ENCODE measurements at regions not wholly inside any gene's neighbourhood (a gene's known extent, or its start where the extent isn't known, plus 50 kb on each side); places are given as distances from the start of the nearest gene placed in this dataset.

DNA sequence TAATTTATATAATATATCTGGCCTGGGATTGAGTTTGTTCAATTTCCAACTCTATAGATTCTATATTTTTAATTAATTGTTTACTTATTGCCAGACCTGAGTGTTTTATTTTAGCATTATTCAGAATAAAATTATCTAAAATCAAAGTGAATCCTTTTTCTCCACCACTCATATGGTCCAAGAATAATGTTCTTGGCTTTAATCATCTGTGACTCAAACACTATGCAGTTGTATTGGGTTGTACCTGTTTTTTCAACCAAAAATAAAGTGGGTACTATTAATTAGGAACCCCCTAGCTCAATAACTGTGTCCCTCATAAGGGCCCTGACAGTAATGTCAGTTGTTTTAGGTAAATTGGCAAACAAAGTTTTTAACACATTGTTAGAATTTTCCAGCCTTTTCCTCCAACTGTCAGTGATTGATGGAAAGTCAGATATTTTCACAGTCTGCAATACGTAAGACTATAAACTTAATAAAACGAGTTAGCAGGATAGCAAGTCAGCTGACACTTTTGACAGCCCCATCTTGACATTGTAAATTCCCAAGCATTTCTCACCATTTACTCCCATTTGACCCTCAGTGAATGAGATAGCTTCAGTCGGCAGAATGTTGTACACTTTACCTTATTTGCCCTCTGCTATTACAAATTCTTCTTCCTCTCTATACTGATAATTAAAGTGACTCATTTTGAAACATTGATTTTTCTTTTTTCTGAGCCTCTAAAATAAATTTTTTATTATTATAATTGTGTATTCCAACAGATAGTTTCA lies 587.4 kb downstream of the METTL4 start:
- no peak for DNase-seq

DNA sequence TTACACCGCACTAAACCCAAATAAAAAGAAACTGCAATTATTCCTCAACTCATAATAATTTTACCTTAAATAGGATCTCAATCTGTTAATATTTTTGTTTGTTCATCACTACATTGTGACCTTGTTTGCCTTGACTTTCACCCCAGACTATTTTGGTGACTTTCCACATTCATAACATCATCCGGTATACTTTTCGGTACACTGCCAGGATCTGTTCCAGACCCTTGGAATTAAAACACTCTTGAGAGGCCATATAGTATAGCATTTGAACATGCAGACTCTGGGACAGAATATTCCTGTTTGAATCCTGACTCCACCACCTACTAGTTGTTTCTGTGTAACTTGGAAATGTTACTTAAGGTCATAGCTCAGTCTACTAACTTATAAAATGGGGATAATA lies 577.4 kb downstream of the METTL4 start:
- DNase-seq: no peak

DNA sequence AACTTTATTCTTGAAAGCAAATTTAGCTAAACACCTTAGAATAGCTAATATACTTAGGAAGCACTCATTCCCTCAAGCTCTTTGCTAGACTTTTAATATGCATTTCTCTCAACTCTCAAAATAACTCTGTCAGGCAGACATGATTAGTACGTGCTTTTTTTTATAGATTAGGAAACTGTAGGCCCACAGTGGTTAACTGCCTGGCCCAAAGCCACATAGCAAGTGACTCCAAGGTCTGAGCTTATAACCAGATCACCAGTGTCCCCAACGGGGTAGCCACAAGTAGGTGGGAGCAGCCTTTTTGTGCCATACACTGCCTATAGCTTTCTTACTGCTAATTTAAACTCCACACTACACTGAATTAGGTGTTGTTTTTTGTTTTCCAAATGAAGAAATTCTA lies 576.8 kb downstream of the METTL4 start:
- no peak for DNase-seq

DNA sequence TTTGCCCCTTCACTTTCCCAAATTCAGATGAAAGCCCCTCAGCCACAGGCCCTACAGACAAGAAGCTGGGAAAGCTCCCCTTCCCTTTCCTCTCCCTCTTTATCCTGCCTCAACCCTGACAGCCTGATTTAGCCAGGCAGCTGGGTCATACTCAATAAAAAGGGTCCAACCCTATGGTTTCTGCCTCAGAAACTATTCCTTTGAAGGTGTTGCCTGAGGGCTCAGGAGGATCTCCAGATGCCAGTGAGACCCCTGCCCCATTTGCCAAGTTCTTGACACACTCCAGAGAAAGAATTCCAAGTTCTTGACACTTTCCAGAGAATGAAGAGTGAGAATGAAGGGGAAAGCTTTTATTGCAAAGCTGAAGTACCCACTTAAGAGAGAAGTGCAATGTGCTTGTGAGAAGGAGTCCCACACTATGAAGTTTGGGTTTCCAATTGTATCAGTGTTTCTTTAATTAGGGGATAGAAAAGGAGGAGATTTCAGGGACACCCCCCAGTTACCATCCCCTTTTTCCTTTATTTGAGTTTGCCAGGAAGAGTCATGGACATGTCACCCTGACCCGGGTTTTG lies 576.2 kb downstream of the METTL4 start:
- no peak for DNase-seq

DNA sequence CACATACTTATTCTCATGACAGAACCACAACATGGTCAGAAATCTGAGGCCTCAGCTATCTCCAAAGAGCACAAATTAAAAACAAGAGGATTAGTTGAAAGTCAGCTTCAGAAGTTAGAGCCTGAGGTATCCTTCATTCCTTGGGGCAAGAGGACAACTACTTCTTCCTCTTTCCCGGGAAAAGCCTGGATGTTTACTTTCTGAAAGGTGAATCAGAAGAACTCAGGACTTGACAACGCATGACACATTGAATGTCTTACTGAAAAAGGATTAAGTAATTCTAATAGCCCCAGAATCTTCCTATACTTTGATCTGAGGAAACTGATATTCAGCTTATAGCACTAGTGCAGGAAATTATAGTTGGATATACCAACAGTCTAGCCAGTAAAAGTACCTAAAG lies 573.2 kb downstream of the METTL4 start:
- DNase-seq: no peak

DNA sequence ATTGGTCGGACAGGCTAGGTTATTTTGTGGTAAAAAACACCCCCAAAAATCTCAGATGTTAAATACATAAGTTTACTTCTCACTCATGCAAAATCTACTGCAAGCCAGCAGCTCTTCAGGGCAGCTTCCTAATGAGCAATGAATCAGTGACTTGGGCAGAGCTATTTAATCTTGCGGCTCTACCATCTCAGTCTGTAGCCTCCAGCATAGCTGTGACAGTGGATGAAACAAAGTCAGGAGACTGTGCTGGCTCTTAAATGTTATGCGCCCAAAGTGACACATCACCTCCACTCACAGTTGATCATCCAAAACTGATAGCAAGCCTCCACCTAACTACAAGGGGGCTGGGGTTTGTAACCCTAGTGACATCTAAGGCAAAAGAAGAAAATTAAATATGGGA lies 571.9 kb downstream of the METTL4 start:
- DNase-seq: no peak

DNA sequence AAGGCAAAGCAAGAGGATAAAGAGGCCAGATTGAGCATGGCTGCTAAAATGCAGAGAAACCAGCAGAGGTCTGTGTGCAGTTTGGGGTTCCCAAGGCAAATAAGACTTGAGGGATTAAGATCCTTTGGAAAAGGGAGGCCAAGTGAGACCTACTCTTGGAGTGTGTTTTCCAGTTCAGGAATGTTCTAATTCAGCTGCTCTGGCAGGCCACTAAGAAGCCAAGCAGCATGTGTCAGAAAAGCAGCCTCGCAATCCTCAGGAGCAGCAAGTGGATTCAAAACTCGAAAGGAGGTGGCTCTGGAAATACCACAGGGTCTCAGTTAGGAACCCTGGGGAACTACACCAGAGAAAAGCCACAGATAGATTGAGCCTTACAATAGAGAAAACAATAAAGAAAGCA lies 569.2 kb downstream of the METTL4 start:
- DNase-seq: no peak

DNA sequence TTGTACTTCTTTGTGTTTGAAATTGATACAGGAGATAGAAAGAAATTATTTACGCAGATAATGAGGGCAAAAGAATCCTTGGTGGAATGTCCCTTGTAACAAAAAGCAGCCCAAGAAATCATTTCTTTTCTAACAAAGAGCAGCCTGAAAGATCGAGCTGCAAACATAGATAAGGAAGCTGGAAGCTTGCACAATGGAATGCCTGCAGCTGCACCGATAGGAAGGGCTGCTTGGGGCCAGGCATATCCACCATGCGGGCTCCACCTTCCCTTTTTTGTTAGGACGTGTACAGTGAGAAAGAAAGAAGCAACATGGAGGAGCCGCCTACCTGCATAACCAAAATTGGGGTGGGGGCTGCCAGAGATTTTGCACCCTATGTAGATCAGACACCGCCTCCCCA lies 568.7 kb downstream of the METTL4 start:
- DNase-seq: no peak

DNA sequence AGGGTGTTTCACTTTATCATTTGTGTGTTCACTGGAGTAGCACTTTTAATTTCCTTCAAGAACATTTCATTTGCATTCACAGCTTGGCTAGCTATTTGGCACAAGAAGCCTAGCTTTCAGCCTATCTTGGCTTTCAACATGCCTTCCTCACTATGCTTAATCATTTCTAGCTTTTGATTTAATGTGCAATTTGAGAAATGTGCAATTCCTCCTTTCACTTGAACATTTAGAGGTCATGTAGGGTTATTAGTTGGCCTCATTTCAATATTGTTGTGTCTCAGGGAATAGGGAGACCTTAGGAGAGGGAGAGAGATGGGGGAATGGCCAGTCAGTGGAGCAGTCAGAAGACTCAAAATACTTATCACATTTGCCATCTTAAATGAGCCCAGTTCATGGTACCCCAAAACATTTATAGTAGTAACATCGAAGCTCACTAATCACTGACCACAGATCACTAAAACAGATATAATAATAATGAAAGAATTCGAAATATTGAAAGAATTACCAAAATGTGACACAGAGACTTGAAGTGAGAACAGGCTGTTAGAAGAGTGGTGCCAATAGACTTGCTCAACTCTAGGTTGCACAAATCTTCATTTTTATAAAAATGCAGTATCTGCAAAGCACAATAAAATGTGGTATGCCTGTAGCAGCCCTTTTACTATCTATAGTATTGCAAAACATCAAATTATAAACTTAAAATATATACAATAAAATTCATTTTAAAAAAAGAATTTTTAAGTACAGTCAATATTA lies 561.2 kb downstream of the METTL4 start:
- no peak for DNase-seq

DNA sequence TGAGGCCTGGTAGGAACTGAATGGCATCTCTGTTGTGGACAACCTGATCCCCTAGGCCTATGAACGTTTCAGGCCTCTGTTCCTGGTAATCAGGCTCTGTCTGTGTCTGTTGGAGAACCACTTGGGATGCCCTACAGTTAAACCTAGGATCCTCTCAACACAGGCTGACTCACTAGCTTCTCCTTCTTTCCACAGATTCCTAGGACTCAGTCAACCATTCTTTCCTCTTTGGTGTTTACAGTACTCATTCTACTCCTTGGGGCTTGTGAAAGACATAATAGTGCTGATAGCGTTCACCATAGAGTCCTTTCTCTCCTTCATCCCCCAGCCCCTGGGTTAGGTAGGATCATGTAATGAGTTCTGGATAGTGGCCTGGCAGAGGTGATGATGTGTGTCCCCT lies 544.3 kb downstream of the METTL4 start:
- no peak for DNase-seq

DNA sequence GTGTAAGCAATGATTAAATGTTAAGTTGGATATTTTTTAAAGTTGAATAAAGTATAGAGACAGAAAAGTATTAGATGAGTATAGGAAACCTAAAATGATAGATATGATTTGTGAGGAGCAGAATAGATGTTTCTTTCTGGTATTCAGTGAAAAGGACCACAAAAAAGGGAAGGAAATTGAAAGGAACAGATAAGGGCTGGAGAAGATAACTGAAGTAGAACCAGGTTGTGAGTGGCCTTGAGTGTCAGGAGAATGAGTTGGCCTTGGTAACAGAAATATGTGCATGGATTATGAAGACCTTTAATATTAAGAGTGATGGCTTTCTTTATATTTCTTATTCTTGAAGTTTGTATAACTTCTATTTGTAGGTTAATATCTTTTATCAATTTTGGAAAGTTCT lies 543.5 kb downstream of the METTL4 start:
- no peak for DNase-seq

DNA sequence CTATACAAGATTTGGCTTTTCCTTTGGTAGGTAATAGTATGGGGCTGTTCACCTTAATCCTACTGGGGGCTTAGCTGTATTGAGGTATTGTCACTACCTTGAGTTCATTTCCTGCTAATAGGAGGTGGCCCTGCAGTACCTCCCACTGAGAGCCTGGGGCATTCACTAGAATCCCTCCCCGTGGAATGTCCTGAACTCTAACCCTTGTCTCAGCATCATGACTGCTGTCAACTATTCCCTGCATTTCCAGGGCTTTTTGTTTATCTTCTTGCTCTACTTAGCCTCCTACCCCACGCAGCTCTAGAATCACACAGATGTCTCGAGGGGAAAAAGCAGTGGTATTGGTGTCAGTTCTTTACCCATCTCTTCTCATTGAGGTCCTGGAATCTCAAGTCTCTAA lies 542.3 kb downstream of the METTL4 start:
- no peak for DNase-seq

DNA sequence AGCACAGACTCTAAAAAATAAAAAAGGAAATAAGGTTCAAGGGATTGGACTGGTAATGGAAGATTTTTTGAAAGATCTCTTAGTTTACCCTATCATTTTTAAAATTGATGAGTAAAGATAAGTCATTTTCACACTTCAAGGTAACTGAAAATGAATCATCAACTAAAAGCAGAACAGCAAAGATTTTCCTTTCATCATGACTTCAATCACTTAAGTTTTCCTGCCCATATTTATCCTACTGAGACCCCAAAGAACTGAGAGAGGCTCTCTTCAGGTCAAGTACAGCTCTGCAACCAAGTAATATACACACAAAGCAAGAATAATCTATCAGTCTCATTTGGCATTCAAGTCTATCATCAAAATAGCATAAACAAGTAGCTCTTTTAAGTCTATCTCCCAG lies 540.7 kb downstream of the METTL4 start:
- no peak for DNase-seq

DNA sequence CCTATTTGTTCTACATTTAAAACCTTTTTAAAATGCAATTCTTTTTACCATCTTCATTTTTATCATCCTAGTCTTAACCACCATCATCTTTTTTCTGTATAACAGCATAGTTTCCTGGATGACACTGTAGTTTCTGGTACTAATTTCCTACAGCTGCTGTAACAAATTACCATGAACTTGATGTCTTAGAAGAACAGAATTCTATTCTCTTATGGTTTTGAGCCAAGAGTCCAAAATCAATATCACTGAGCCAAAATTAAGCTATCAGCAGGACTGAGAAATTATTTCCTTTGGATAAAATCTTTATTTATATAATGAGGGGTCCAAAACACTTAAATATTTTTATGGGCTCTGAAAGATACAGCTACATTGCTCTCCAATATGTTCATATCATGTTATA lies 539.3 kb downstream of the METTL4 start:
- DNase-seq: no peak

DNA sequence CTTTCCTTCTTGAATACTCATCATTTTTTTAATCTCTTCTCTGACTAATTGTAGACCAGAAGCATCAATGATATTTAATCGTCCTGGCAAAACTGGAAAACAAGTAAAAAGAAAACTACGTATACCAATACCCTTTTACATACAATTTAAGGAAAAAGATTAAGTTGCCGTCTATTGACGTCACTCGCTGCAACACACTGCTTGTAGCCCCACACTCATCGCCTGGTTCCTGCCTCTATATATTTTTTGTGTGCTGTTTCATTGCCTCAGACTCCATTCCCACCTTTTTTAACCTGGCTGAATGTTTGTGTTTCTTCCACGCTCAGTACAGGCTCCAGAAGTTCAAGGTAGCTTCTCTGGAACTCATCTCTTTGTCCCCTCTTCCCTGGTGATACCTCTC lies 536.2 kb downstream of the METTL4 start:
- DNase-seq: no peak

DNA sequence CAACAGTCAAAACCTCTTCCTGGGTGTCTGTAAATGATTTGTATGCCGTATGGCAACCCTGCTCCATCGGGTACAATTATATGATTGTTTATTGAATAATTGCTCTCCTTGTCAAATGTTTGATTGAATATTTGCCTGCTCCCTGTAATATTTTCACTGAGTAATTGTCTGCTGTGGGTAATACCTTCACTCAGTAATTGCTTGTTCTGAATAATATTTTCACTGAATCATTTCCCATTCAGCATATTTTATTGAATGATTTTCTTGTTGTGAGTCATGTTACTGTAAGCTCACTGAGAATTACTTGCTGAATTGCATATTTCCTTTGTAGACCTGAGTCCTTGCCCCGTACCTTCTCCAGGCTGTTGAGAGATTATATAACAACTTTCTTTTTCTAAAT lies 535.2 kb downstream of the METTL4 start:
- DNase-seq: no peak

DNA sequence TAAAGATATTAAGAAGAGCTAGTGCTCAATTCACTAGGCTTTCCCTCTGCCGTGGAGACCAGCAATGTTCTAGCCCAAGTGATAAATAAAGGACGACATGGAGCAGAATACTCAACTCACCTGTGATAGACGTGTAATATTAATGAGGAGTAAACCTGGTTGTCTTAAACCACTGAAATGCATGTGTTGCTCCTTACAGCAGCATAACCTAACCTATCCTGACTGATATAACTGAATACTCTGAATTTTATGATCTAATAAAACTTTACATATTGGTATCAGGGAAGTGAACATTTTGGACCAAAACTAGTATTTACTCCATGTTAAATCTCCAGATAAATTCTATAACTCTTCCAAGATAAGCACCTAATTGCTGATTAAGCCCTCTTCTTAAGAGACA lies 531.0 kb downstream of the METTL4 start:
- DNase-seq: no peak

DNA sequence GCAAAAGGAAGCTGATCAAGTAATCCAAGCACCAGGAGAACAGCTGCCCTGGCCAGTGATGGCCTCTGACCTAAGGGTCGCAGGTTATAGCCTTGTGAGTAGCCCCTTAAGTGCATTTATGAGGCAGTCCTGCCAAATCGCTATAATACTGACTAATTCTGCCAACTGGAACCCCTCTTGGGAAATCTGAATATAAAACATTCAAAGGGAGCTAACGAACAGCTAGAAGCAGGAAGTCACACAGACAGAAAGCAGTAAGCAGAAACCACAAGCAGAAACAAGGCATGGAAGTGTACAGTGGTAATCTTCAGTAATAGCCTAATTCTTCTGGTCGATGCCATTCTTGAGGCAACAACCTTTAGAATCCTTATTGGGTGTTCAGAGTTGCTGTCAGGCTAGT lies 521.3 kb downstream of the METTL4 start:
- no peak for DNase-seq

DNA sequence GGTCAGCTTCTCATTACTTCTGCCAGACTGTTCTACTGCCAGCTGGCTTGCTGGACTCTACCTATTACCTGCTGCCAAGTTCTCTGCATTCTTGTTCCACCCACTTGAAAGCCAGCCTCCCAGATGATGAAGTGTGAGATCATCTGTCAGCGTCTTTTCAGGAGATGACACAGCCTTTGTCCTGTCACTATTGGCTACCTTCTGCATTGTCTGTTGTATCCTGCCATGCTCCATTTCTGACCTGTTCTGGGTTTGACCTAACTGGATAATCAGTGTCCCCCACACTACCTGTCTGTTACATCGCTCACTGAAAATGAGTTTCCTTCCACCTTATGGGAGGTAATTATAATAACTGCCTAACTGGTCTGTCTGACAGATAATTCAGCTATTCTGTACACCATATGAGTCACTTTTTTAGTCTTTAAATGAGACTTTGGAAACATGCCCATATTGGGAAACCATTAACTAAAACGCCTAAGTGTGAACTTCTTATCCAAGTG lies 520.6 kb downstream of the METTL4 start:
- DNase-seq: no peak

DNA sequence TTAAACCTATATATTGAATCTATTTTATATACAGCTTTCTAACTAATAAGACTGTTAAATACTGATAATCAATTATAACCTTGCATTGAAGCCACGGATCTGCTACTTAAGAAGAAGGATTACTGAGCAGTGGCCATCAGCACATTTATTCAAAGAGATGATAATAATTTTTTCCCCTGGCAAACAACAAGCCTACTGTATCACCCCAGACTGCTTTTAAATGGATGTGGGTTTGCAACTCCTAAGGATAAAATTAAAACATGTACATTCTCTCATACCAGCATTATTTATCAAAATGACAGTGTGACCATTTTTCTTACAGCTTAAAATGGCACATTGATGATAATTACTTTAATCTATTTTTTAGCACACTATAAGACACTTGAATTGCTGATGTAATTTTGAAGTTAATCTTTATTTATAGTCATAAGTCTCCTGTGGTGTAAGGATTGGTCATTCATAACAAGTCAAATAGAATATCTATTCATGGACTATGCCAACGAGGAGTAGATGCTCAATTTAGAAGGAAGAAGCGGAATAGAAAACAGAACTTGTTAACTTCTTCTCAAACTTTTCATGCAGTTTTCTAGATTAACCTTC lies 517.7 kb downstream of the METTL4 start:
- DNase-seq: no peak

DNA sequence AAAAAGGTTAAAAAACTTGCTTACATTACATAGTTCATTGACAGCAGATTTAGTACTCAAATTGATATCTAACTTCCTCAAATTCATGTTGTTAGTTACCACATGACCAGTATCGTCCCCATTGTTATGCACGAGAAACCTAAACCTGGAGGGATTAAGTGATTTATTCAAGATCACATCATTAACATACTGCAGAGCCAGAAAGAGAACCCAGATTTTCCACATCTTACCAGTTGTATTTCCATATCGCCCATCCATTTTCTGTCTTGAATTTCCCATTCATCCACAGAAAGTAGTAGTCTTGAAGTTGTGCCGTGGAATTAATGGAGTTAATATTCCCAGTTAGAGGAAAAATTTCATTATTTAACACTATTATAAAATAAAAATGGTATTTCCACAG lies 512.0 kb downstream of the METTL4 start:
- no peak for DNase-seq

DNA sequence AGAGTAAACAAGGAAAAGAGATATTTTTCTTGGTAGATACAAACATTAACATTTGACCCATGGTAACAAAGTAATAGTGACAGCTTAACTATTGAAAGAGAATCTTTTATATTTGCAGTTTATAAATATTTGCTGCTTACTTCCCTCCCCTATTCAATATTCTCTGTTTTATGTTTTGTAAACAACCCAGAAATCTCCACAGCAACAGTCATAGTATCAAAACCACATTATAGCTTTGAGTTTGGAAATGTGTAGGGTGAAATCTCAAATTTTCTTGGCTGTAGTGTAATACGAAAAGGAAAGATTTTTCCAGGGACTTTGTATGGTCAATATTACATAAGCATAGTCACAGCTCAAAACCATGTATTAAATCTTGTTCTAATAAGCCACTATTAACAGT lies 511.2 kb downstream of the METTL4 start:
- no peak for DNase-seq

DNA sequence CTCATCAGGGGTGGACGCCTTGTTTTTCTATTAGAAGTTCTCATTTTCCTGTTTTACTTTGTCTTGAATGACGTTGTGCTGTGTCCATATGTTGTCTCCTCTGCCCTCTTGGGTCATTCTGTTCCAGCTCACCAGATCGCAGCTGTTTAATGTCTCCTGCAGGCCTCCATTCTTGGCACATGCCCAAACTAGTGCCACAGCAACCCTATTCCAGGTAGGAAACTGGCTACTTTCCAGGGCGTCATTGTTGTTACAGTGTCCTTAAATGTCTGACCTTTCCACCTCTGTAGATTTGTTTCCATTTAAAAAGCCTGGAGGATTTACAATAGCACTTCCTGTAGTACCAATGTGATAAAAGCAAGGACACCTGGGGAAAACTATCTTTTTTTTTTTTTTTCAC lies 500.7 kb downstream of the METTL4 start:
- DNase-seq: no peak

DNA sequence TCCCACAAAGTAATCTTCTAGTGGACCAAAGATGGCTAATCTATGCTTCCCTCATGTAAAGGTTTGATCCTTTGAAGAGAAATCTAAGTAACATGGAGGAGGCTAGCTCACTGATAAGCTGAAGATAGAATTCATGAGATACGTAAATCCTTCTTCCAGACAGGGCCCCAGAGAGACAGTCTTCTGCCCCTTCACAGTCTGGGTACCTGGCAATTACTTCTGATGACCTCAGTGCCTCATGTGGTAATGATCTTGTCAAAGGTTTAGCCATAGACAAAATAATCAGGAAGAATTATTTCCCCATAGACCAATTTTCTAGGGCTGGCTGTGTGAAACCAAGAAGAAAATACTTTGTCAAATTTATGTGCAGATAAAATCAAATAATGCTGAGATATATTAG lies 495.8 kb downstream of the METTL4 start:
- DNase-seq: no peak

Data from right forelimb (tissue), 1 donor.